ENCODE measurements at regions not wholly inside any gene's neighbourhood (a gene's known extent, or its start where the extent isn't known, plus 50 kb on each side); places are given as distances from the start of the nearest gene placed in this dataset.

- Histone ChIP-seq H3K9me3 (no peaks in the 10 kb centered on the region), H3K36me3 (no peaks in the 10 kb centered on the region), H3K27ac (no peak overlapping the region), H3K4me1 (peaks cover 0 to 8% of the 10 kb centered on the region in 2 donors), H3K27me3 (no peaks in the 10 kb centered on the region), H3K4me3 (no peak overlapping the region)
- intact Hi-C loops (cut with DNase I) = no loop called here
- no peak for DNase-seq (ENCODE audit: low spot score in 2 of 2)
- TF ChIP-seq CTCF (IDR thresholded peaks at IDR 0.05) = no peak
Measured at GRCh38 chr12:65647074-65647473, 177.2 kb upstream of the HMGA2 start.

GRCh38 chr12:65648461-65648860, 175.8 kb upstream of the HMGA2 start:
- DNase-seq (ENCODE audit: low spot score in 2 of 2) = no peak
- Histone ChIP-seq H3K27ac (no peak overlapping the region), H3K36me3 (no peaks in the 10 kb centered on the region), H3K9me3 (no peaks in the 10 kb centered on the region), H3K4me1 (peaks cover 0 to 8% of the 10 kb centered on the region in 2 donors), H3K27me3 (no peaks in the 10 kb centered on the region), H3K4me3 (no peak overlapping the region)
- intact Hi-C loops (cut with DNase I) = no loop called here
- no peak for TF ChIP-seq CTCF (IDR thresholded peaks at IDR 0.05)

- Histone ChIP-seq H3K4me1 (peaks cover 0 to 8% of the 10 kb centered on the region in 2 donors), H3K9me3 (no peaks in the 10 kb centered on the region), H3K4me3 (no peak overlapping the region), H3K36me3 (no peaks in the 10 kb centered on the region), H3K27me3 (no peaks in the 10 kb centered on the region), H3K27ac (no peak overlapping the region)
- DNase-seq (ENCODE audit: low spot score in 2 of 2) = peak in 1 of 2 donors; percentile 73
- intact Hi-C loops (cut with DNase I) = no loop called here
- TF ChIP-seq CTCF (IDR thresholded peaks at IDR 0.05) = no peak
Measured at GRCh38 chr12:65649126-65649525, 175.2 kb upstream of the HMGA2 start.

- intact Hi-C loops (cut with DNase I) = no loop called here
- no peak for TF ChIP-seq CTCF (IDR thresholded peaks at IDR 0.05)
- Histone ChIP-seq H3K36me3 (no peaks in the 10 kb centered on the region), H3K4me3 (no peak overlapping the region), H3K27me3 (no peaks in the 10 kb centered on the region), H3K9me3 (no peaks in the 10 kb centered on the region), H3K27ac (no peak overlapping the region), H3K4me1 (peaks cover 0 to 8% of the 10 kb centered on the region in 2 donors)
- no peak for DNase-seq (ENCODE audit: low spot score in 2 of 2)
Measured at GRCh38 chr12:65651060-65651459, 173.2 kb upstream of the HMGA2 start.

- H3K4me1 ChIP-seq = peaks cover 0 to 6% of the 10 kb centered on the region in 2 donors
- H3K9me3 ChIP-seq = no peaks in the 10 kb centered on the region
- H3K27ac ChIP-seq = no peak overlapping the region
- H3K36me3 ChIP-seq = no peaks in the 10 kb centered on the region
- H3K4me3 ChIP-seq = no peak overlapping the region
- DNase-seq (ENCODE audit: low spot score in 2 of 2) = no peak
- H3K27me3 ChIP-seq = no peaks in the 10 kb centered on the region
- TF ChIP-seq CTCF (IDR thresholded peaks at IDR 0.05) = no peak
- intact Hi-C loops (cut with DNase I) = no loop called here
Measured at GRCh38 chr12:65653321-65653720, 171.0 kb upstream of the HMGA2 start.

- Histone ChIP-seq H3K9me3 (no peaks in the 10 kb centered on the region), H3K36me3 (no peaks in the 10 kb centered on the region), H3K4me1 (no peaks in the 10 kb centered on the region), H3K4me3 (no peak overlapping the region), H3K27ac (no peak overlapping the region), H3K27me3 (no peaks in the 10 kb centered on the region)
- no peak for TF ChIP-seq CTCF (IDR thresholded peaks at IDR 0.05)
- intact Hi-C loops (cut with DNase I) = no loop called here
- no peak for DNase-seq (ENCODE audit: low spot score in 2 of 2)
Measured at GRCh38 chr12:65653946-65654629, 170.2 kb upstream of the HMGA2 start.
